IMR-90 (cell line): ENCODE measurements at regions not wholly inside any gene's neighbourhood (a gene's known extent, or its start where the extent isn't known, plus 50 kb on each side); places are given as distances from the start of the nearest gene placed in this dataset.

Experiments
- ATAC-seq: fragments of 200-7000 bp; cut with Tn5 transposase; 2 replicates; pipeline ENCODE4 v1.9.1; 2020; ENCODE audit warnings: low read depth, mild to moderate bottlenecking, moderate library complexity
- BruUV-seq: library from RNA; stranded (reverse); fragments of 400-500 nt; replicated peaks from 2 replicates; lab custom pipeline; 2021; lab: Mats Ljungman, UMichigan
- CTCF ChIA-PET: fragments of 300-600 bp; formaldehyde crosslinking; extraction: SDS; loops from one replicate; lab custom pipeline; 2021; ENCODE audit warnings: antibody characterized with exemption; lab: Yijun Ruan, JAX
- POLR2A ChIA-PET: fragments of 300-600 bp; sonication (Branson Sonifier 250); formaldehyde crosslinking; loops from one replicate; lab custom pipeline; 2022; ENCODE audit warnings: antibody characterized with exemption; ENCODE audit not compliant: unreplicated experiment; lab: Charles Lee
- DNase-seq: peaks from one replicate; pipeline ENCODE4 v3.0.0; 2013
- H2AFZ ChIP-seq: replicated peaks from 2 replicates; pipeline ENCODE3; 2013; ENCODE audit warnings: low read length, mild to moderate bottlenecking; ENCODE audit not compliant: poor library complexity
- H2AK5ac ChIP-seq: 2 replicates; pipeline ENCODE4 v1.6.1; 2013; ENCODE audit warnings: low read depth, low read length, inconsistent platforms
- H2AK9ac ChIP-seq: replicated peaks from 2 replicates; pipeline ENCODE3; 2013; ENCODE audit warnings: mild to moderate bottlenecking, low read depth, low read length, moderate library complexity; ENCODE audit not compliant: poor library complexity
- H2BK120ac ChIP-seq: 2 replicates; pipeline ENCODE4 v1.6.1; 2013; ENCODE audit warnings: low read depth, low read length, inconsistent platforms
- H2BK15ac ChIP-seq: 3 replicates; pipeline ENCODE4 v1.6.1; 2013; ENCODE audit warnings: low read depth, low read length, inconsistent platforms
- H2BK20ac ChIP-seq: 2 replicates; pipeline ENCODE4 v1.6.1; 2013; ENCODE audit warnings: low read depth, mild to moderate bottlenecking, inconsistent platforms, low read length, moderate library complexity
- H2BK5ac ChIP-seq: 2 replicates; pipeline ENCODE4 v1.6.1; 2013; ENCODE audit warnings: mild to moderate bottlenecking, low read depth, low read length, inconsistent platforms; ENCODE audit not compliant: poor library complexity, severe bottlenecking
- H3K14ac ChIP-seq: replicated peaks from 2 replicates; pipeline ENCODE4 v1.6.1; 2013; ENCODE audit warnings: low read depth, low read length, inconsistent platforms
- H3K18ac ChIP-seq: 2 replicates; pipeline ENCODE4 v1.6.1; 2013; ENCODE audit warnings: low read depth, low read length, control low read depth
- H3K23ac ChIP-seq: 2 replicates; pipeline ENCODE4 v1.6.1; 2013; ENCODE audit warnings: low read depth, low read length, inconsistent platforms
- H3K27ac ChIP-seq: 2 replicates; pipeline ENCODE4 v1.5.1; 2013; ENCODE audit warnings: mild to moderate bottlenecking, control low read depth, low read length; ENCODE audit not compliant: insufficient read depth
- H3K27me3 ChIP-seq: 2 replicates; pipeline ENCODE4 v1.6.1; 2013; ENCODE audit warnings: low read length; ENCODE audit not compliant: control insufficient read depth, insufficient read depth
- H3K36me3 ChIP-seq: 2 replicates; pipeline ENCODE4 v1.6.1; 2013; ENCODE audit warnings: low read length, mixed read lengths; ENCODE audit not compliant: control insufficient read depth, insufficient read depth
- H3K4ac ChIP-seq: 2 replicates; pipeline ENCODE4 v1.6.1; 2013; ENCODE audit warnings: low read depth, low read length, inconsistent platforms
- H3K4me1 ChIP-seq: 2 replicates; pipeline ENCODE4 v1.6.1; 2013; ENCODE audit warnings: low read length, mixed read lengths; ENCODE audit not compliant: control insufficient read depth, insufficient read depth
- H3K4me2 ChIP-seq: 2 replicates; pipeline ENCODE4 v1.6.1; 2013; ENCODE audit warnings: low read depth, mild to moderate bottlenecking, control low read depth, low read length, moderate library complexity
- H3K4me3 ChIP-seq: 2 replicates; pipeline ENCODE4 v1.5.1; 2013; ENCODE audit warnings: low read depth, mild to moderate bottlenecking, control low read depth, low read length, moderate library complexity; ENCODE audit not compliant: insufficient read depth
- H3K56ac ChIP-seq: 2 replicates; pipeline ENCODE4 v1.6.1; 2013; ENCODE audit warnings: low read length, inconsistent platforms; ENCODE audit not compliant: insufficient read depth; ENCODE audit errors: extremely low read depth
- H3K79me1 ChIP-seq, 2 experiments: 2 replicates each; pipeline ENCODE4 v1.6.1; 2013; ENCODE audit warnings: low read length in 2 of 2, inconsistent platforms in 1 of 2, low read depth in 1 of 2
- H3K9ac ChIP-seq: 2 replicates; pipeline ENCODE4 v1.6.1; 2013; ENCODE audit warnings: low read depth, low read length, control low read depth
- H3K9me1 ChIP-seq: 2 replicates; pipeline ENCODE4 v1.6.1; 2013; ENCODE audit warnings: low read length, inconsistent platforms; ENCODE audit not compliant: insufficient read depth
- H3K9me3 ChIP-seq: 2 replicates; pipeline ENCODE4 v1.6.1; 2013; ENCODE audit warnings: low read length; ENCODE audit not compliant: control insufficient read depth, insufficient read depth
- H4K20me1 ChIP-seq: 2 replicates; pipeline ENCODE4 v1.6.1; 2013; ENCODE audit warnings: low read length, inconsistent platforms; ENCODE audit not compliant: insufficient read depth
- H4K5ac ChIP-seq: 2 replicates; pipeline ENCODE4 v1.6.1; 2013; ENCODE audit warnings: mild to moderate bottlenecking, low read depth, low read length, control low read depth
- H4K8ac ChIP-seq, 2 experiments: 2 replicates each; pipeline ENCODE4 v1.6.1; 2013; ENCODE audit warnings: low read depth in 2 of 2, low read length in 2 of 2, control low read depth in 1 of 2, inconsistent platforms in 1 of 2
- H4K91ac ChIP-seq: 2 replicates; pipeline ENCODE4 v1.6.1; 2013; ENCODE audit warnings: low read depth, low read length, inconsistent platforms; ENCODE audit not compliant: insufficient read depth
- BHLHE40 ChIP-seq: fragments of 150-350 bp; IDR thresholded peaks from 2 replicates; pipeline ENCODE4 v1.6.1; 2016; ENCODE audit warnings: mild to moderate bottlenecking, low read depth, low read length
- CEBPB ChIP-seq: IDR thresholded peaks from 2 replicates; pipeline ENCODE4 v1.6.1; 2012; ENCODE audit warnings: low read depth, low read length, improper control_type of control experiment
- CHD1 ChIP-seq: IDR thresholded peaks from 2 replicates; pipeline ENCODE4 v1.6.1; 2012; ENCODE audit warnings: low read depth, low read length, improper control_type of control experiment
- FOS ChIP-seq: fragments of 150-350 bp; IDR thresholded peaks from 2 replicates; pipeline ENCODE4 v1.6.1; 2016; ENCODE audit warnings: low read depth, low read length
- MAFK ChIP-seq: IDR thresholded peaks from 2 replicates; pipeline ENCODE4 v1.6.1; 2012; ENCODE audit warnings: low read depth, low read length, improper control_type of control experiment
- MAZ ChIP-seq: IDR thresholded peaks from 2 replicates; pipeline ENCODE4 v1.6.1; 2012; ENCODE audit warnings: low read depth, mild to moderate bottlenecking, low read length, improper control_type of control experiment, moderate library complexity, borderline replicate concordance
- MXI1 ChIP-seq: IDR thresholded peaks from 2 replicates; pipeline ENCODE4 v1.6.1; 2012; ENCODE audit warnings: low read depth, mild to moderate bottlenecking, low read length, moderate library complexity, borderline replicate concordance
- NFE2L2 ChIP-seq: fragments of 150-350 bp; IDR thresholded peaks from 2 replicates; pipeline ENCODE4 v1.6.1; 2016; ENCODE audit warnings: low read depth, mild to moderate bottlenecking, low read length
- POLR2A ChIP-seq: IDR thresholded peaks from 2 replicates; pipeline ENCODE4 v1.6.1; 2012; ENCODE audit warnings: mild to moderate bottlenecking, low read depth, low read length
- RAD21 ChIP-seq: IDR thresholded peaks from 2 replicates; pipeline ENCODE4 v1.6.1; 2012; ENCODE audit warnings: low read length, improper control_type of control experiment
- RCOR1 ChIP-seq: IDR thresholded peaks from 2 replicates; pipeline ENCODE4 v1.6.1; 2012; ENCODE audit warnings: mild to moderate bottlenecking, low read length, improper control_type of control experiment; ENCODE audit not compliant: insufficient replicate concordance
- RFX5 ChIP-seq: IDR thresholded peaks from 2 replicates; pipeline ENCODE4 v1.8.0; 2012; ENCODE audit warnings: low read depth, mild to moderate bottlenecking, low read length, moderate library complexity
- SMC3 ChIP-seq: fragments of 150-350 bp; IDR thresholded peaks from 2 replicates; pipeline ENCODE4 v1.6.1; 2016; ENCODE audit warnings: low read depth, mild to moderate bottlenecking, antibody characterized with exemption, low read length, moderate library complexity
- WGBS, 2 experiments: methylation state at CpG; one replicate each; pipeline versions ENCODE4 v1.1.5 to v1.1.7; 2013; ENCODE audit warnings: missing lambda C conversion rate in 2 of 2; ENCODE audit not compliant: insufficient read length in 1 of 2; ENCODE audit errors: extremely low coverage in 2 of 2; 5-methylcytosine and 5-hydroxymethylcytosine counted together
- dilution Hi-C: fragments of 300-500 bp; cut with HindIII; formaldehyde crosslinking; loops from one replicate; pipeline ENCODE4 v1.14.3; 2018; ENCODE audit warnings: low sequenced_read_pairs; ENCODE audit not compliant: unreplicated experiment
- in situ Hi-C: fragments of 300-500 bp; cut with MboI; formaldehyde crosslinking; loops from 3 replicates; pipeline ENCODE4 v1.14.3; 2019; ENCODE audit warnings: low sequenced_read_pairs, inconsistent platforms, mixed read lengths
- intact Hi-C: fragments of 100-400 bp; cut with micrococcal nuclease; formaldehyde crosslinking; loops from 2 replicates; pipeline ENCODE4 v1.10.0; 2022
- TF ChIP-seq, protein P1 (sequence below): conservative IDR thresholded peaks from 2 replicates; pipeline ENCODE4 v1.5.1; 2012; ENCODE audit warnings: mild to moderate bottlenecking, low read depth, low read length, improper control_type of control experiment
- TF ChIP-seq, protein P2 (sequence below): fragments of 150-350 bp; IDR thresholded peaks from 2 replicates; pipeline ENCODE4 v1.6.1; 2017; ENCODE audit warnings: mild to moderate bottlenecking, antibody characterized with exemption, low read length, low read depth
- TF ChIP-seq, protein P3 (sequence below): fragments of 150-350 bp; IDR thresholded peaks from 2 replicates; pipeline ENCODE4 v1.6.1; 2016; ENCODE audit warnings: low read depth, mild to moderate bottlenecking, low read length, moderate library complexity, borderline replicate concordance

DNA sequence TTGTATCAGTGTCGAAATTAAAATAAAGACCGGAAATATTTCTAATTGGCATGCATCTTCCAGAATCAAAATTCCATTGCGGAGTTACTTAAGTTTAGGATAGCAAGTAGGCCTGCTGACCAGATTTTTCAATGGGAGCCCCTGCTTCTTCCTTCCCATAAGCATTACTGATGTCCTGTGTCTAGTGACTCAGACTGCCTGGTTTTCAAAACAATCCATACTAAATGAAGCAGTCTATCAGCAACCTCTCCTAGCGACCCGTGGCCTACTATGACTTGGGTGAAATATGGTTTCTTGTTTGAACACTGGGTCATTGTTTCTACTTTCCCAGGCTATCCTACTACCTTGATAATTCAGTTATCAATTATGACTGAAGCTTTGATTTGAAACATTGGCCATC, 571.6 kb downstream of the TBC1D4 start:
- H2AFZ ChIP-seq = no peak overlapping the region
- no peak for TF ChIP-seq FOS
- no peak for TF ChIP-seq POLR2A
- no peak for TF ChIP-seq CHD1
- TF ChIP-seq, protein P1, sequence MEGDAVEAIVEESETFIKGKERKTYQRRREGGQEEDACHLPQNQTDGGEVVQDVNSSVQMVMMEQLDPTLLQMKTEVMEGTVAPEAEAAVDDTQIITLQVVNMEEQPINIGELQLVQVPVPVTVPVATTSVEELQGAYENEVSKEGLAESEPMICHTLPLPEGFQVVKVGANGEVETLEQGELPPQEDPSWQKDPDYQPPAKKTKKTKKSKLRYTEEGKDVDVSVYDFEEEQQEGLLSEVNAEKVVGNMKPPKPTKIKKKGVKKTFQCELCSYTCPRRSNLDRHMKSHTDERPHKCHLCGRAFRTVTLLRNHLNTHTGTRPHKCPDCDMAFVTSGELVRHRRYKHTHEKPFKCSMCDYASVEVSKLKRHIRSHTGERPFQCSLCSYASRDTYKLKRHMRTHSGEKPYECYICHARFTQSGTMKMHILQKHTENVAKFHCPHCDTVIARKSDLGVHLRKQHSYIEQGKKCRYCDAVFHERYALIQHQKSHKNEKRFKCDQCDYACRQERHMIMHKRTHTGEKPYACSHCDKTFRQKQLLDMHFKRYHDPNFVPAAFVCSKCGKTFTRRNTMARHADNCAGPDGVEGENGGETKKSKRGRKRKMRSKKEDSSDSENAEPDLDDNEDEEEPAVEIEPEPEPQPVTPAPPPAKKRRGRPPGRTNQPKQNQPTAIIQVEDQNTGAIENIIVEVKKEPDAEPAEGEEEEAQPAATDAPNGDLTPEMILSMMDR = no peak
- TF ChIP-seq NFE2L2 = no peak
- TF ChIP-seq, protein P2, sequence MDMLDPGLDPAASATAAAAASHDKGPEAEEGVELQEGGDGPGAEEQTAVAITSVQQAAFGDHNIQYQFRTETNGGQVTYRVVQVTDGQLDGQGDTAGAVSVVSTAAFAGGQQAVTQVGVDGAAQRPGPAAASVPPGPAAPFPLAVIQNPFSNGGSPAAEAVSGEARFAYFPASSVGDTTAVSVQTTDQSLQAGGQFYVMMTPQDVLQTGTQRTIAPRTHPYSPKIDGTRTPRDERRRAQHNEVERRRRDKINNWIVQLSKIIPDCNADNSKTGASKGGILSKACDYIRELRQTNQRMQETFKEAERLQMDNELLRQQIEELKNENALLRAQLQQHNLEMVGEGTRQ = no peak
- no peak for TF ChIP-seq RCOR1
- no peak for TF ChIP-seq RAD21
- TF ChIP-seq MAFK = no peak
- TF ChIP-seq BHLHE40 = no peak
- TF ChIP-seq RFX5 = no peak
- TF ChIP-seq, protein P3, sequence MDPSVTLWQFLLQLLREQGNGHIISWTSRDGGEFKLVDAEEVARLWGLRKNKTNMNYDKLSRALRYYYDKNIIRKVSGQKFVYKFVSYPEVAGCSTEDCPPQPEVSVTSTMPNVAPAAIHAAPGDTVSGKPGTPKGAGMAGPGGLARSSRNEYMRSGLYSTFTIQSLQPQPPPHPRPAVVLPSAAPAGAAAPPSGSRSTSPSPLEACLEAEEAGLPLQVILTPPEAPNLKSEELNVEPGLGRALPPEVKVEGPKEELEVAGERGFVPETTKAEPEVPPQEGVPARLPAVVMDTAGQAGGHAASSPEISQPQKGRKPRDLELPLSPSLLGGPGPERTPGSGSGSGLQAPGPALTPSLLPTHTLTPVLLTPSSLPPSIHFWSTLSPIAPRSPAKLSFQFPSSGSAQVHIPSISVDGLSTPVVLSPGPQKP = no peak
- no peak for TF ChIP-seq MXI1
- no peak for TF ChIP-seq CEBPB
- no peak for TF ChIP-seq MAZ
- TF ChIP-seq SMC3 = no peak
- no peak overlapping the region for H2BK120ac ChIP-seq
- no TSS peak for BruUV-seq
- in situ Hi-C loops = no loop called here
- no peak overlapping the region for H4K91ac ChIP-seq
- no peak overlapping the region for H3K9ac ChIP-seq
- no peak overlapping the region for H2BK15ac ChIP-seq
- H3K36me3 ChIP-seq = no peaks in the 10 kb centered on the region
- no peak overlapping the region for H3K27ac ChIP-seq
- no peaks in the 10 kb centered on the region for H3K4me1 ChIP-seq
- no peaks in the 10 kb centered on the region for H3K27me3 ChIP-seq
- DNase-seq = no peak
- no peak overlapping the region for H3K4ac ChIP-seq
- H3K23ac ChIP-seq = no peak overlapping the region
- intact Hi-C loops = no loop called here
- H3K56ac ChIP-seq = no peak overlapping the region
- no peak overlapping the region for H4K5ac ChIP-seq
- H3K4me3 ChIP-seq = no peak overlapping the region
- ChIA-PET POLR2A (no interaction called here), CTCF (no interaction called here)
- no peak overlapping the region for H2AK9ac ChIP-seq
- no peak overlapping the region for H2AK5ac ChIP-seq
- H2BK20ac ChIP-seq = no peak overlapping the region
- no peak overlapping the region for H3K18ac ChIP-seq
- WGBS, 2 experiments = no CpG with 5 or more reads among the region's 5 CpGs
- ATAC-seq = no peak
- H3K14ac ChIP-seq = no peak overlapping the region
- no peak overlapping the region for H4K8ac ChIP-seq
- no peak overlapping the region for H3K4me2 ChIP-seq
- H2BK5ac ChIP-seq = no peak overlapping the region
- H3K9me1 ChIP-seq = no peaks in the 10 kb centered on the region
- no peaks in the 10 kb centered on the region for H3K9me3 ChIP-seq
- H4K20me1 ChIP-seq = no peaks in the 10 kb centered on the region
- no peaks in the 10 kb centered on the region for H3K79me1 ChIP-seq
- dilution Hi-C loops = no loop called here
